ENCODE measurements at regions not wholly inside any gene's neighbourhood (a gene's known extent, or its start where the extent isn't known, plus 50 kb on each side); places are given as distances from the start of the nearest gene placed in this dataset.

DNA sequence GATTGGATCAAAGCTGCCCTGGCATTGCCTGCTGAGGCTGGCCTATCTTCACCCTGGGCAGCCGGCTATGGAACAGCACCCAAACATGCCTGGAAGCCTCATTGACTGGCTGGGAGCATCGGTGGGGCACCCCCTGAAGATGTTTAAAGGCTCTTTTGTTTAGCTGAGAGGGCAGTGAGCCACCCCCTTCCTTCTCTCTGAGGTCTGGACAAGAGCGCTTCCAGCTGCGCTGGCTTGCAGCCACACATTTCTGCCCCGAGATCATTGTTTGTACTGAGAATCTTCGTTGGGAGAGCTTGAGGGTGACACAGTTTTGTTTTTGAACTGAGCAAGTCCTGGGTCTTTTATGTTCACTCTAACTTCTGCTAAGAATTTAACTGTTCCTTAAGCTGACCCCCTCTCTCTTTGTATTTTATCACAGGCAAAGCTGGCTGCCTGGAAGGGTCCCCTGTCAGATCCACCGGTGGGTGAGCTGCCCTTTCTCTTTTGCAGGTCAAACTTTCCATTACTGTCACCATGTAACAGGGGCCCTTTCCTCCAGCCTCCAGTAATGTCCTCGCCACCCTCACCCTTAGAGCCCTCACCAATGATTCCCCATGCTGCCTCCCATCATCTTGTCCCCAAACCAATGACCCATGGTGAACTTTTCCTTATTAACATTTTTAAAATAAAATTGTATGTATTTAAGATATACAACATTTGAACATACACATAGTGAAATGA, 212.2 kb downstream of the KIF26A start:
- Histone ChIP-seq H3K36me3 (ENCODE audit: control insufficient read depth in 1 of 2, insufficient read depth in 2 of 2, low read length in 2 of 2) (no peaks in the 10 kb centered on the region), H3K4me2 (ENCODE audit: low read length) (no peak overlapping the region), H4K20me1 (ENCODE audit: insufficient read depth) (no peaks in the 10 kb centered on the region), H3K27ac (ENCODE audit: low read depth, low read length) (no peak overlapping the region), H3K9ac (ENCODE audit: low read length) (no peak overlapping the region), H3K79me2 (ENCODE audit: insufficient read depth, low read length) (no peaks in the 10 kb centered on the region), H2AFZ (ENCODE audit: low read depth, low read length, poor library complexity, severe bottlenecking) (no peak overlapping the region), H3K27me3 (ENCODE audit: insufficient read depth, low read length) (no peaks in the 10 kb centered on the region), H3K4me3 (replicated peaks in 1 of 2; ENCODE audit: low read depth in 1 of 2, low read length in 2 of 2) (no peak overlapping the region), H3K9me2 (ENCODE audit: insufficient read depth) (no peaks in the 10 kb centered on the region), H3K9me3 (ENCODE audit: control insufficient read depth in 1 of 2, insufficient read depth in 1 of 2, low read depth in 1 of 2, low read length in 2 of 2) (no peaks in the 10 kb centered on the region), H3K4me1 (ENCODE audit: control insufficient read depth in 1 of 2, insufficient read depth in 2 of 2, low read length in 2 of 2) (no peaks in the 10 kb centered on the region)
- ChIA-PET RAD21 (ENCODE audit: low non-redundant PET in 1 of 2, low total read pairs in 2 of 2, uncharacterized antibody in 2 of 2, unreplicated experiment in 2 of 2) (no interaction called here), POLR2A (no interaction called here), CTCF (no interaction called here)
- ATAC-seq (no peak), DNase-seq (ENCODE audit: low read depth, low spot score) (no peak)
- no peak for TF ChIP-seq EZH2phosphoT487 (IDR thresholded peaks at IDR 0.05; ENCODE audit: borderline replicate concordance)
- no peak for TF ChIP-seq EGR1 (IDR thresholded peaks at IDR 0.05; ENCODE audit: low read depth)
- TF ChIP-seq, protein P1, sequence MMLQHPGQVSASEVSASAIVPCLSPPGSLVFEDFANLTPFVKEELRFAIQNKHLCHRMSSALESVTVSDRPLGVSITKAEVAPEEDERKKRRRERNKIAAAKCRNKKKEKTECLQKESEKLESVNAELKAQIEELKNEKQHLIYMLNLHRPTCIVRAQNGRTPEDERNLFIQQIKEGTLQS (IDR thresholded peaks at IDR 0.05) = no peak
- no peak for TF ChIP-seq SRF (IDR thresholded peaks at IDR 0.05; ENCODE audit: low read depth)
- TF ChIP-seq, protein P2, sequence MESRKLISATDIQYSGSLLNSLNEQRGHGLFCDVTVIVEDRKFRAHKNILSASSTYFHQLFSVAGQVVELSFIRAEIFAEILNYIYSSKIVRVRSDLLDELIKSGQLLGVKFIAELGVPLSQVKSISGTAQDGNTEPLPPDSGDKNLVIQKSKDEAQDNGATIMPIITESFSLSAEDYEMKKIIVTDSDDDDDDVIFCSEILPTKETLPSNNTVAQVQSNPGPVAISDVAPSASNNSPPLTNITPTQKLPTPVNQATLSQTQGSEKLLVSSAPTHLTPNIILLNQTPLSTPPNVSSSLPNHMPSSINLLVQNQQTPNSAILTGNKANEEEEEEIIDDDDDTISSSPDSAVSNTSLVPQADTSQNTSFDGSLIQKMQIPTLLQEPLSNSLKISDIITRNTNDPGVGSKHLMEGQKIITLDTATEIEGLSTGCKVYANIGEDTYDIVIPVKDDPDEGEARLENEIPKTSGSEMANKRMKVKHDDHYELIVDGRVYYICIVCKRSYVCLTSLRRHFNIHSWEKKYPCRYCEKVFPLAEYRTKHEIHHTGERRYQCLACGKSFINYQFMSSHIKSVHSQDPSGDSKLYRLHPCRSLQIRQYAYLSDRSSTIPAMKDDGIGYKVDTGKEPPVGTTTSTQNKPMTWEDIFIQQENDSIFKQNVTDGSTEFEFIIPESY (IDR thresholded peaks at IDR 0.05; ENCODE audit: extremely low read depth, insufficient replicate concordance, low read length) = no peak
- no peak for TF ChIP-seq RAD21 (IDR thresholded peaks at IDR 0.05; ENCODE audit: low read depth)
- TF ChIP-seq ELF1 (IDR thresholded peaks at IDR 0.05; ENCODE audit: borderline replicate concordance, low read depth) = no peak
- TF ChIP-seq SIN3A (IDR thresholded peaks at IDR 0.05; ENCODE audit: low read depth) = no peak
- no peak for TF ChIP-seq FOSL1 (IDR thresholded peaks at IDR 0.05; ENCODE audit: low read depth)
- no peak for TF ChIP-seq POLR2AphosphoS5 (IDR thresholded peaks at IDR 0.05; ENCODE audit: low read depth, low read length)
- no peak for TF ChIP-seq YY1 (IDR thresholded peaks at IDR 0.05; ENCODE audit: extremely low read depth, insufficient replicate concordance, low read depth, low read length)
- TF ChIP-seq ZNF274 (IDR thresholded peaks at IDR 0.05; ENCODE audit: low read depth, low read length) = no peak
- TF ChIP-seq CEBPB (IDR thresholded peaks at IDR 0.05; ENCODE audit: low read depth) = no peak
- no peak for TF ChIP-seq JUND (IDR thresholded peaks at IDR 0.05)
- TF ChIP-seq, protein P3, sequence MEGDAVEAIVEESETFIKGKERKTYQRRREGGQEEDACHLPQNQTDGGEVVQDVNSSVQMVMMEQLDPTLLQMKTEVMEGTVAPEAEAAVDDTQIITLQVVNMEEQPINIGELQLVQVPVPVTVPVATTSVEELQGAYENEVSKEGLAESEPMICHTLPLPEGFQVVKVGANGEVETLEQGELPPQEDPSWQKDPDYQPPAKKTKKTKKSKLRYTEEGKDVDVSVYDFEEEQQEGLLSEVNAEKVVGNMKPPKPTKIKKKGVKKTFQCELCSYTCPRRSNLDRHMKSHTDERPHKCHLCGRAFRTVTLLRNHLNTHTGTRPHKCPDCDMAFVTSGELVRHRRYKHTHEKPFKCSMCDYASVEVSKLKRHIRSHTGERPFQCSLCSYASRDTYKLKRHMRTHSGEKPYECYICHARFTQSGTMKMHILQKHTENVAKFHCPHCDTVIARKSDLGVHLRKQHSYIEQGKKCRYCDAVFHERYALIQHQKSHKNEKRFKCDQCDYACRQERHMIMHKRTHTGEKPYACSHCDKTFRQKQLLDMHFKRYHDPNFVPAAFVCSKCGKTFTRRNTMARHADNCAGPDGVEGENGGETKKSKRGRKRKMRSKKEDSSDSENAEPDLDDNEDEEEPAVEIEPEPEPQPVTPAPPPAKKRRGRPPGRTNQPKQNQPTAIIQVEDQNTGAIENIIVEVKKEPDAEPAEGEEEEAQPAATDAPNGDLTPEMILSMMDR (IDR thresholded peaks at IDR 0.05 in 2 of 3, conservative IDR thresholded peaks at IDR 0.05 in 1 of 3; ENCODE audit: borderline replicate concordance in 1 of 3, insufficient read depth in 1 of 3, low read depth in 2 of 3, low read length in 2 of 3) = no peak
- no peak for TF ChIP-seq CBX3 (IDR thresholded peaks at IDR 0.05; ENCODE audit: low read depth)
- TF ChIP-seq, protein P4, sequence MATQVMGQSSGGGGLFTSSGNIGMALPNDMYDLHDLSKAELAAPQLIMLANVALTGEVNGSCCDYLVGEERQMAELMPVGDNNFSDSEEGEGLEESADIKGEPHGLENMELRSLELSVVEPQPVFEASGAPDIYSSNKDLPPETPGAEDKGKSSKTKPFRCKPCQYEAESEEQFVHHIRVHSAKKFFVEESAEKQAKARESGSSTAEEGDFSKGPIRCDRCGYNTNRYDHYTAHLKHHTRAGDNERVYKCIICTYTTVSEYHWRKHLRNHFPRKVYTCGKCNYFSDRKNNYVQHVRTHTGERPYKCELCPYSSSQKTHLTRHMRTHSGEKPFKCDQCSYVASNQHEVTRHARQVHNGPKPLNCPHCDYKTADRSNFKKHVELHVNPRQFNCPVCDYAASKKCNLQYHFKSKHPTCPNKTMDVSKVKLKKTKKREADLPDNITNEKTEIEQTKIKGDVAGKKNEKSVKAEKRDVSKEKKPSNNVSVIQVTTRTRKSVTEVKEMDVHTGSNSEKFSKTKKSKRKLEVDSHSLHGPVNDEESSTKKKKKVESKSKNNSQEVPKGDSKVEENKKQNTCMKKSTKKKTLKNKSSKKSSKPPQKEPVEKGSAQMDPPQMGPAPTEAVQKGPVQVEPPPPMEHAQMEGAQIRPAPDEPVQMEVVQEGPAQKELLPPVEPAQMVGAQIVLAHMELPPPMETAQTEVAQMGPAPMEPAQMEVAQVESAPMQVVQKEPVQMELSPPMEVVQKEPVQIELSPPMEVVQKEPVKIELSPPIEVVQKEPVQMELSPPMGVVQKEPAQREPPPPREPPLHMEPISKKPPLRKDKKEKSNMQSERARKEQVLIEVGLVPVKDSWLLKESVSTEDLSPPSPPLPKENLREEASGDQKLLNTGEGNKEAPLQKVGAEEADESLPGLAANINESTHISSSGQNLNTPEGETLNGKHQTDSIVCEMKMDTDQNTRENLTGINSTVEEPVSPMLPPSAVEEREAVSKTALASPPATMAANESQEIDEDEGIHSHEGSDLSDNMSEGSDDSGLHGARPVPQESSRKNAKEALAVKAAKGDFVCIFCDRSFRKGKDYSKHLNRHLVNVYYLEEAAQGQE (IDR thresholded peaks at IDR 0.05; ENCODE audit: low read depth) = no peak
- TF ChIP-seq ZFX (IDR thresholded peaks at IDR 0.05) = no peak
- TF ChIP-seq POLR2A (IDR thresholded peaks at IDR 0.05; ENCODE audit: borderline replicate concordance, extremely low read depth, insufficient read depth, insufficient read length) = no peak
- no peak for TF ChIP-seq SP1 (IDR thresholded peaks at IDR 0.05; ENCODE audit: low read depth)
- intact Hi-C loops (cut with micrococcal nuclease) = no loop called here
- BruUV-seq (replicated peaks) = no TSS peak
